Peyer's patch (tissue), 4 donors: ENCODE measurements at regions not wholly inside any gene's neighbourhood (a gene's known extent, or its start where the extent isn't known, plus 50 kb on each side); places are given as distances from the start of the nearest gene placed in this dataset.

Experiments used
- DNase-seq, 3 donors: peaks; one replicate each; pipeline ENCODE4 v3.0.0-alpha.2; 2017 to 2019
- H3K27ac ChIP-seq, 4 donors: fragments of 200-600 bp; sonication (generic); one replicate each; pipeline ENCODE4 v1.5.1; 2016 to 2019
- H3K27me3 ChIP-seq, 2 donors: fragments of 200-600 bp; sonication (generic); one replicate each; pipeline ENCODE4 v1.5.1; 2019
- H3K36me3 ChIP-seq, 3 donors: fragments of 200-600 bp; sonication (generic); one replicate each; pipeline ENCODE4 v1.5.1; 2016 to 2019
- H3K4me1 ChIP-seq, 4 donors: fragments of 200-600 bp; sonication (generic); one replicate each; pipeline ENCODE4 v1.5.1; 2016 to 2019
- H3K4me3 ChIP-seq, 4 donors: fragments of 200-600 bp; sonication (generic); 1 replicate in 3 of 4; 2 replicates in 1 of 4; pipeline ENCODE4 v1.5.1; 2016 to 2019; ENCODE audit warnings: mild to moderate bottlenecking in 1 of 4
- H3K9me3 ChIP-seq, 4 donors: fragments of 200-600 bp; sonication (generic); one replicate each; pipeline ENCODE4 v1.5.1; 2016 to 2019; ENCODE audit warnings: mild to moderate bottlenecking in 1 of 4
- POLR2A ChIP-seq, 2 donors: fragments of 450-650 bp; IDR thresholded peaks; one replicate each; pipeline ENCODE4 v1.5.1; 2017; ENCODE audit warnings: antibody characterized with exemption in 2 of 2, mild to moderate bottlenecking in 2 of 2, moderate library complexity in 2 of 2
- TF ChIP-seq, protein P1 (sequence below), 6 experiments: fragments of 450-650 bp in 4 of 6; fragments of 200-600 bp in 2 of 6; sonication (generic) in 1 of 6; IDR thresholded peaks; one replicate each; pipeline ENCODE4 v1.5.1; 2017 to 2019; ENCODE audit warnings: antibody characterized with exemption in 6 of 6, mild to moderate bottlenecking in 3 of 6, moderate library complexity in 1 of 6

DNA sequence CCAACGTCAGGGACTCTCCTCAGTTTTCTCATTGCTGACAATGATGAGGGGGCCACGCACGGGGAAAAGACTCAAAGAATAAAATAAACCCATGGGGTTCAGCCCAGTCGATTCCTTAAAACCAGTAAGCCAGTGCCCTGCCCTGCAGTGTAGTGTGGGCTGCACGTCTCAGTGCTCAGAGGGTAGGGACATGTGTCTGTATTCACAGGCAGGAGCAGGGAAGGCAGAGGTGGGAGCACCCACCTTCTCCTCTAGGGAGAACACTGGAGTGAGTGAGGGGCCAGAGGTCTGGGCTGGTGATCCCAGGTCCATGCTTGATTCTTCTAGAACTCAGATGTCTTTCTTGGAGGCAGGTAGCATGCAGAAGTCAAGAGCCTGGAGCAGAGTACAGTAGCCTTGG, 303.6 kb downstream of the MATN1 start:
- Histone ChIP-seq H3K4me3 (no peak overlapping the region), H3K27me3 (no peaks in the 10 kb centered on the region), H3K4me1 (no peaks in the 10 kb centered on the region), H3K27ac (no peak overlapping the region), H3K36me3 (no peaks in the 10 kb centered on the region), H3K9me3 (no peaks in the 10 kb centered on the region)
- TF ChIP-seq, protein P1, sequence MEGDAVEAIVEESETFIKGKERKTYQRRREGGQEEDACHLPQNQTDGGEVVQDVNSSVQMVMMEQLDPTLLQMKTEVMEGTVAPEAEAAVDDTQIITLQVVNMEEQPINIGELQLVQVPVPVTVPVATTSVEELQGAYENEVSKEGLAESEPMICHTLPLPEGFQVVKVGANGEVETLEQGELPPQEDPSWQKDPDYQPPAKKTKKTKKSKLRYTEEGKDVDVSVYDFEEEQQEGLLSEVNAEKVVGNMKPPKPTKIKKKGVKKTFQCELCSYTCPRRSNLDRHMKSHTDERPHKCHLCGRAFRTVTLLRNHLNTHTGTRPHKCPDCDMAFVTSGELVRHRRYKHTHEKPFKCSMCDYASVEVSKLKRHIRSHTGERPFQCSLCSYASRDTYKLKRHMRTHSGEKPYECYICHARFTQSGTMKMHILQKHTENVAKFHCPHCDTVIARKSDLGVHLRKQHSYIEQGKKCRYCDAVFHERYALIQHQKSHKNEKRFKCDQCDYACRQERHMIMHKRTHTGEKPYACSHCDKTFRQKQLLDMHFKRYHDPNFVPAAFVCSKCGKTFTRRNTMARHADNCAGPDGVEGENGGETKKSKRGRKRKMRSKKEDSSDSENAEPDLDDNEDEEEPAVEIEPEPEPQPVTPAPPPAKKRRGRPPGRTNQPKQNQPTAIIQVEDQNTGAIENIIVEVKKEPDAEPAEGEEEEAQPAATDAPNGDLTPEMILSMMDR (IDR thresholded peaks at IDR 0.05) = no peak
- no peak for TF ChIP-seq POLR2A (IDR thresholded peaks at IDR 0.05)
- peak in 1 of 3 donors; percentile 22 for DNase-seq

- no peak overlapping the region for H3K4me3 ChIP-seq
- no peaks in the 10 kb centered on the region for H3K9me3 ChIP-seq
- no peaks in the 10 kb centered on the region for H3K36me3 ChIP-seq
- DNase-seq = peak in 1 of 3 donors; percentile 6
- no peaks in the 10 kb centered on the region for H3K27me3 ChIP-seq
- no peaks in the 10 kb centered on the region for H3K4me1 ChIP-seq
- no peak overlapping the region for H3K27ac ChIP-seq
- TF ChIP-seq, protein P1 (IDR thresholded peaks at IDR 0.05) = no peak
- no peak for TF ChIP-seq POLR2A (IDR thresholded peaks at IDR 0.05)
Observed at GRCh38 chr1:30418939-30419720, 304.3 kb downstream of the MATN1 start.

GRCh38 chr1:30418061-30418938, 305.1 kb downstream of the MATN1 start:
- Histone ChIP-seq H3K9me3 (no peaks in the 10 kb centered on the region), H3K36me3 (no peaks in the 10 kb centered on the region), H3K27ac (no peak overlapping the region), H3K4me3 (no peak overlapping the region), H3K4me1 (no peaks in the 10 kb centered on the region), H3K27me3 (no peaks in the 10 kb centered on the region)
- DNase-seq = peak in 1 of 3 donors; percentile 14
- no peak for TF ChIP-seq POLR2A (IDR thresholded peaks at IDR 0.05)
- TF ChIP-seq, protein P1 (IDR thresholded peaks at IDR 0.05) = no peak

DNA sequence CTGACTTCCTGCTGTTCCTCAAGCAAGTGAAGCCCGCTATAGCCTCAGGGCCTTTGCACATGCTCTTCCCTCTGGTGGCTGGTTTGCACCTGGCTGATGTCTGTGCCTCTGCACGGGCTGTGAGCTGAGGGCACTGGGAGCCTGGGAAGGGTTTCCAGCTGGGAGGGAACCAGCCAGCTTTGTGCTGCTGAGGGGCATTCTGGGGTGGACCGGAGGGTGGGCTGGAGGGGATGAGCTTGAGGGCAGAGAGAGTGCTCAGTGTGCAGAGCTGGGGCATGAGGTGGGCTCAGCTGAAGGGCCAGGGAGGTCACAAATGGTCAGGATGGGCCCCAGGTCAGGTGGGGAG, 305.7 kb downstream of the MATN1 start:
- Histone ChIP-seq H3K4me3 (no peak overlapping the region), H3K9me3 (no peaks in the 10 kb centered on the region), H3K27me3 (no peaks in the 10 kb centered on the region), H3K4me1 (no peaks in the 10 kb centered on the region), H3K27ac (no peak overlapping the region), H3K36me3 (no peaks in the 10 kb centered on the region)
- DNase-seq = peak in 1 of 3 donors; percentile 35
- no peak for TF ChIP-seq POLR2A (IDR thresholded peaks at IDR 0.05)
- TF ChIP-seq, protein P1 (IDR thresholded peaks at IDR 0.05) = no peak

DNA sequence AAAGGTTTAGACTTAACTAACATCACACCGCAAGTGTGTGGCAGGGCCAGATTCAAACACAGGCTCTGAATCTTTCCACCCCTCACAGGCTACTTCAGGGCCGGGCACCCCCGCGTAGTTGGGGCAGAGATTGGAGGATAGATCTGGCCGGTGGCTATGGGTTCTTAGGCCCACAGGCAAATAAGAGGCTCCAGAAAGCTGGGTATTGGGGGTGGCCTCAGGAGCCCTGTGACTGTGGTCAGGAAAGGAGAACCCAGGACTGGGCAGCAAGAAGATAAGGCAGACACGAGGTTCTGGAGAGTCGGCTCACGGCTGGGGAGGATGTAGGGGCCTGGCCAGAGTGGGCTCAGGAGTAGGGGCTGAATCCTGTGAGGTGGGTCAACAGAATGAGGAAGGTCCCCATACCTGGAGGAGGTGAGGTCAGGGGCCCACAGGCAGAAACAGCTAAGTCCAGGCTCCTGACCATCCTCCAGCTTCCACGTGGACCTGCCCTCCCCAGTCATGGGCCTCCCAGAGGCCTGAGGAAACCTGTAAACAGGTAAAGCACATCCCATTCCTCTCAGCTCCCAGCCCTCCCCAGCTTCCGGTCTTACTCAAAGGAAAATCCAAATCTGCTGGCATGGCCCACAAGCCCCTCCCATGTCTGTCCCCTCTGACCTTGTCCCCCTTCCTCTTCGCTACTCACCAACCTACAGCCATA, 306.2 kb downstream of the MATN1 start:
- no peak overlapping the region for H3K27ac ChIP-seq
- TF ChIP-seq, protein P1 (IDR thresholded peaks at IDR 0.05) = no peak
- no peak for TF ChIP-seq POLR2A (IDR thresholded peaks at IDR 0.05)
- H3K27me3 ChIP-seq = no peaks in the 10 kb centered on the region
- DNase-seq = peak in 1 of 3 donors; percentile 25
- no peaks in the 10 kb centered on the region for H3K36me3 ChIP-seq
- no peaks in the 10 kb centered on the region for H3K9me3 ChIP-seq
- H3K4me3 ChIP-seq = no peak overlapping the region
- no peaks in the 10 kb centered on the region for H3K4me1 ChIP-seq
